Trophoblast cell (in vitro differentiated cells and primary cell): ENCODE measurements at regions not wholly inside any gene's neighbourhood (a gene's known extent, or its start where the extent isn't known, plus 50 kb on each side); places are given as distances from the start of the nearest gene placed in this dataset.

Experiments used
- DNase-seq, 2 donors: peaks; one replicate each; pipeline ENCODE4 v3.0.0-alpha.2; 2016
- H2AFZ ChIP-seq: 2 replicates; pipeline ENCODE4 v1.6.1; 2013; ENCODE audit warnings: low read length, moderate library complexity, mild to moderate bottlenecking; ENCODE audit not compliant: insufficient read depth, poor library complexity
- H2AK5ac ChIP-seq: 2 replicates; pipeline ENCODE4 v1.6.1; 2013; ENCODE audit warnings: mild to moderate bottlenecking, low read length
- H2BK120ac ChIP-seq: 2 replicates; pipeline ENCODE4 v1.6.1; 2013; ENCODE audit warnings: low read length, mild to moderate bottlenecking, moderate library complexity; ENCODE audit not compliant: insufficient read depth, poor library complexity
- H2BK12ac ChIP-seq: 2 replicates; pipeline ENCODE4 v1.6.1; 2013; ENCODE audit warnings: mild to moderate bottlenecking, low read length, moderate library complexity
- H2BK5ac ChIP-seq: 2 replicates; pipeline ENCODE4 v1.6.1; 2013; ENCODE audit warnings: low read length, low read depth, moderate library complexity, mild to moderate bottlenecking; ENCODE audit not compliant: poor library complexity
- H3K14ac ChIP-seq: 2 replicates; pipeline ENCODE4 v1.6.1; 2013; ENCODE audit warnings: mild to moderate bottlenecking, low read length
- H3K18ac ChIP-seq: 2 replicates; pipeline ENCODE4 v1.6.1; 2013; ENCODE audit warnings: mild to moderate bottlenecking, low read length
- H3K23ac ChIP-seq: 2 replicates; pipeline ENCODE4 v1.6.1; 2013; ENCODE audit warnings: low read length
- H3K27ac ChIP-seq: 2 replicates; pipeline ENCODE4 v1.5.1; 2013; ENCODE audit warnings: low read depth, mild to moderate bottlenecking, inconsistent platforms, low read length, moderate library complexity
- H3K27me3 ChIP-seq: 2 replicates; pipeline ENCODE4 v1.6.1; 2013; ENCODE audit warnings: inconsistent platforms, mild to moderate bottlenecking, low read length, moderate library complexity; ENCODE audit not compliant: insufficient read depth
- H3K36me3 ChIP-seq, 2 experiments: 1 replicate in 1 of 2; 2 replicates in 1 of 2; pipeline ENCODE4 v1.6.1; 2013; ENCODE audit warnings: low read length in 2 of 2, mild to moderate bottlenecking in 2 of 2, moderate library complexity in 1 of 2; ENCODE audit not compliant: insufficient read depth in 2 of 2, control insufficient read depth in 1 of 2
- H3K4ac ChIP-seq: 2 replicates; pipeline ENCODE4 v1.6.1; 2013; ENCODE audit warnings: low read depth, mild to moderate bottlenecking, low read length, moderate library complexity
- H3K4me1 ChIP-seq, 2 experiments: 1 replicate in 1 of 2; 2 replicates in 1 of 2; pipeline ENCODE4 v1.6.1; 2013; ENCODE audit warnings: low read length in 2 of 2, mild to moderate bottlenecking in 2 of 2, moderate library complexity in 1 of 2; ENCODE audit not compliant: insufficient read depth in 2 of 2, control insufficient read depth in 1 of 2
- H3K4me2 ChIP-seq: 2 replicates; pipeline ENCODE4 v1.6.1; 2013; ENCODE audit warnings: inconsistent platforms, mild to moderate bottlenecking, low read length, moderate library complexity
- H3K4me3 ChIP-seq: 2 replicates; pipeline ENCODE4 v1.5.1; 2013; ENCODE audit warnings: mild to moderate bottlenecking, low read depth, low read length, inconsistent platforms
- H3K79me1 ChIP-seq: one replicate; pipeline ENCODE4 v1.6.1; 2013; ENCODE audit warnings: low read length
- H3K79me2 ChIP-seq: 2 replicates; pipeline ENCODE4 v1.6.1; 2013; ENCODE audit warnings: low read length, mild to moderate bottlenecking; ENCODE audit not compliant: control insufficient read depth, insufficient read depth, poor library complexity
- H3K9ac ChIP-seq: 2 replicates; pipeline ENCODE4 v1.6.1; 2013; ENCODE audit warnings: mild to moderate bottlenecking, low read length
- H3K9me3 ChIP-seq: 2 replicates; pipeline ENCODE4 v1.6.1; 2013; ENCODE audit warnings: low read depth, mild to moderate bottlenecking, control low read depth, inconsistent platforms, low read length; ENCODE audit not compliant: insufficient read depth
- H4K12ac ChIP-seq: 2 replicates; pipeline ENCODE4 v1.6.1; 2013; ENCODE audit warnings: low read depth, mild to moderate bottlenecking, low read length, moderate library complexity
- H4K8ac ChIP-seq: 2 replicates; pipeline ENCODE4 v1.6.1; 2013; ENCODE audit warnings: low read depth, mild to moderate bottlenecking, low read length, moderate library complexity
- H4K91ac ChIP-seq: one replicate; pipeline ENCODE4 v1.6.1; 2013; ENCODE audit warnings: low read depth, mild to moderate bottlenecking, low read length, moderate library complexity
- WGBS: extraction: QIAGEN DNeasy Blood & Tissue Kit; methylation state at CpG from one replicate; pipeline ENCODE4 v1.1.7; 2013; ENCODE audit warnings: missing lambda C conversion rate; ENCODE audit not compliant: insufficient read length, insufficient coverage; ENCODE audit errors: extremely low coverage; 5-methylcytosine and 5-hydroxymethylcytosine counted together

DNA sequence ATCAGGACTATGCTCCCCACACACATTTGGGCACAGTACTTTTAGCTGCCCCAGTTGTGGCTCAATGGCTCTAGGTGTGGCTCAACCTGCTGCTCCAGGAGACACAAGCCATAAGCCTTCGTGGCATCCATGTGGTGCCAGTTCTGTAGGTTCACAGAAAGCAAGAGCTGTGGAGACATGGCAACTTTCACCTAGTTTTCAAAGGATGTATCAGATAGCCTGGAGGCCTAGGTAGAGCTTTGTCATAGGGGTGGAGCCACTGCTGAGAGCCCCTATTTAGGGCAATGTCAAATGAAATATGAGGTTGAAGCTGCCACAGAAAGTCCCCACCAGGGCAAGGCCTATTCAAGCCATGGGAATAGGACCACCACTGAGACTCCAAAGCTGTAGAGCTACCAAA lies 210.5 kb downstream of the LMO4 start:
- H3K9me3 ChIP-seq: peaks cover 3% of the 10 kb centered on the region
- H3K4me3 ChIP-seq: no peak overlapping the region
- H4K91ac ChIP-seq: no peak overlapping the region
- H3K23ac ChIP-seq: no peak overlapping the region
- peak; percentile 85 to 94 for DNase-seq
- H3K36me3 ChIP-seq: no peaks in the 10 kb centered on the region
- H2BK5ac ChIP-seq: no peak overlapping the region
- H3K4me1 ChIP-seq: peaks cover 0 to 6% of the 10 kb centered on the region in 2 experiments
- H3K27me3 ChIP-seq: no peaks in the 10 kb centered on the region
- H2AK5ac ChIP-seq: no peak overlapping the region
- H3K27ac ChIP-seq: no peak overlapping the region
- no peak overlapping the region for H2BK12ac ChIP-seq
- no peak overlapping the region for H2AFZ ChIP-seq
- H3K4me2 ChIP-seq: no peak overlapping the region
- H3K79me1 ChIP-seq: no peaks in the 10 kb centered on the region
- H3K9ac ChIP-seq: no peak overlapping the region
- no CpG with 5 or more reads among the region's 1 CpG for WGBS
- H4K12ac ChIP-seq: no peak overlapping the region
- H2BK120ac ChIP-seq: peak overlapping the region; percentile 30
- H3K79me2 ChIP-seq: no peaks in the 10 kb centered on the region
- no peak overlapping the region for H4K8ac ChIP-seq
- no peak overlapping the region for H3K4ac ChIP-seq
- no peak overlapping the region for H3K18ac ChIP-seq
- no peak overlapping the region for H3K14ac ChIP-seq

GRCh38 chr1:87542697-87543096 lies 214.0 kb downstream of the LMO4 start:
- Histone ChIP-seq H3K4me1 (peaks cover 0 to 6% of the 10 kb centered on the region in 2 experiments), H4K12ac (no peak overlapping the region), H4K8ac (no peak overlapping the region), H3K4me2 (no peak overlapping the region), H3K79me1 (no peaks in the 10 kb centered on the region), H3K14ac (no peak overlapping the region), H3K4me3 (no peak overlapping the region), H2AFZ (no peak overlapping the region), H3K18ac (no peak overlapping the region), H3K4ac (no peak overlapping the region), H2BK5ac (no peak overlapping the region), H2BK12ac (no peak overlapping the region), H4K91ac (no peak overlapping the region), H3K79me2 (no peaks in the 10 kb centered on the region), H3K9ac (no peak overlapping the region), H3K27ac (no peak overlapping the region), H2BK120ac (no peak overlapping the region), H3K23ac (no peak overlapping the region), H2AK5ac (no peak overlapping the region), H3K9me3 (peaks cover 3% of the 10 kb centered on the region), H3K36me3 (no peaks in the 10 kb centered on the region), H3K27me3 (no peaks in the 10 kb centered on the region)
- WGBS: no CpG with 5 or more reads among the region's 2 CpGs
- DNase-seq: no peak

GRCh38 chr1:87549738-87550137 lies 221.1 kb downstream of the LMO4 start:
- H4K91ac ChIP-seq: no peak overlapping the region
- no peak overlapping the region for H3K27ac ChIP-seq
- H3K4me3 ChIP-seq: no peak overlapping the region
- H2BK12ac ChIP-seq: no peak overlapping the region
- peaks cover 2% of the 10 kb centered on the region for H3K9me3 ChIP-seq
- no peaks in the 10 kb centered on the region for H3K79me1 ChIP-seq
- H3K18ac ChIP-seq: no peak overlapping the region
- H3K9ac ChIP-seq: no peak overlapping the region
- no peak overlapping the region for H4K8ac ChIP-seq
- H2AK5ac ChIP-seq: no peak overlapping the region
- H2BK120ac ChIP-seq: no peak overlapping the region
- H3K4me2 ChIP-seq: no peak overlapping the region
- H3K4me1 ChIP-seq: no peaks in the 10 kb centered on the region
- H3K79me2 ChIP-seq: no peaks in the 10 kb centered on the region
- H2BK5ac ChIP-seq: no peak overlapping the region
- no peak overlapping the region for H3K23ac ChIP-seq
- no peak overlapping the region for H2AFZ ChIP-seq
- no peaks in the 10 kb centered on the region for H3K36me3 ChIP-seq
- no peak overlapping the region for H3K14ac ChIP-seq
- no CpG with 5 or more reads among the region's 1 CpG for WGBS
- no peaks in the 10 kb centered on the region for H3K27me3 ChIP-seq
- H4K12ac ChIP-seq: no peak overlapping the region
- no peak for DNase-seq
- no peak overlapping the region for H3K4ac ChIP-seq

DNA sequence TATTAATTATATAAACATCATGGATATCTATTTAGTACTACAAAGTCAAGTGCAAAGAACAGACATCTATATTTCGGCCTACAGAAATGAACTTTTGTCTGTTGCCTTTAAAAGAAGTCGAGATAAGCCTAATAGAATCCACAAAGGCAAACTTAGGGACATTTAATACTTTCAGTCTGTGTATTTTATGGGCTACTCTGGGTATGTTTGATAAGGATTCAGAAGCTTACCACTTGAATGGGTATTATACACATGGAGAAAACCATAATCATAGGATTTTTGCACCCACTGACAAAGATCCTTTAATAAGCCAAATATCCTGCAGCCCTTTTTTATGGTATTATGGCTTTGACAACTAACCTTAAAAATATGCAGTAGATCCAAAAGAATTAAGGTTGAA lies 224.8 kb downstream of the LMO4 start:
- Histone ChIP-seq H2BK120ac (no peak overlapping the region), H3K9ac (no peak overlapping the region), H3K27me3 (no peaks in the 10 kb centered on the region), H3K4me3 (no peak overlapping the region), H2BK5ac (no peak overlapping the region), H2AK5ac (no peak overlapping the region), H4K12ac (no peak overlapping the region), H3K9me3 (peaks cover 2% of the 10 kb centered on the region), H3K4me2 (no peak overlapping the region), H2BK12ac (no peak overlapping the region), H3K14ac (no peak overlapping the region), H2AFZ (no peak overlapping the region), H4K91ac (no peak overlapping the region), H3K27ac (no peak overlapping the region), H3K4ac (no peak overlapping the region), H3K23ac (no peak overlapping the region), H3K79me1 (no peaks in the 10 kb centered on the region), H3K36me3 (no peaks in the 10 kb centered on the region), H4K8ac (no peak overlapping the region), H3K79me2 (no peaks in the 10 kb centered on the region), H3K18ac (no peak overlapping the region), H3K4me1 (no peaks in the 10 kb centered on the region)
- DNase-seq: no peak
- WGBS: no CpG with 5 or more reads among the region's 2 CpGs
